ENCODE measurements at regions not wholly inside any gene's neighbourhood (a gene's known extent, or its start where the extent isn't known, plus 50 kb on each side); places are given as distances from the start of the nearest gene placed in this dataset.

- Histone ChIP-seq H3K4me1 (ENCODE audit: insufficient read depth) (peaks cover 12% of the 10 kb centered on the region), H3K9me2 (replicated peaks; ENCODE audit: insufficient read depth) (no peaks in the 10 kb centered on the region), H3K79me2 (no peaks in the 10 kb centered on the region), H3K36me3 (replicated peaks; ENCODE audit: insufficient read depth, low read depth) (no peaks in the 10 kb centered on the region), H3K27ac (no peak overlapping the region), H3K27me3 (no peaks in the 10 kb centered on the region), H3K4me2 (no peak overlapping the region), H3K9me3 (ENCODE audit: low read depth) (no peaks in the 10 kb centered on the region), H4K20me1 (ENCODE audit: insufficient read depth, poor library complexity, severe bottlenecking) (no peaks in the 10 kb centered on the region), H3K4me3 (no peak overlapping the region), H2AFZ (no peak overlapping the region)
- DNase-seq (ENCODE audit: low spot score) = no peak
- WGBS (ENCODE audit: low lambda C conversion rate, missing lambda C conversion rate) = 86% methylated on average over 5 of the region's 5 CpGs
- TF ChIP-seq EZH2phosphoT487 (IDR thresholded peaks at IDR 0.05; ENCODE audit: low read depth, severe bottlenecking, unreplicated experiment) = no peak
- TF ChIP-seq, protein P1, sequence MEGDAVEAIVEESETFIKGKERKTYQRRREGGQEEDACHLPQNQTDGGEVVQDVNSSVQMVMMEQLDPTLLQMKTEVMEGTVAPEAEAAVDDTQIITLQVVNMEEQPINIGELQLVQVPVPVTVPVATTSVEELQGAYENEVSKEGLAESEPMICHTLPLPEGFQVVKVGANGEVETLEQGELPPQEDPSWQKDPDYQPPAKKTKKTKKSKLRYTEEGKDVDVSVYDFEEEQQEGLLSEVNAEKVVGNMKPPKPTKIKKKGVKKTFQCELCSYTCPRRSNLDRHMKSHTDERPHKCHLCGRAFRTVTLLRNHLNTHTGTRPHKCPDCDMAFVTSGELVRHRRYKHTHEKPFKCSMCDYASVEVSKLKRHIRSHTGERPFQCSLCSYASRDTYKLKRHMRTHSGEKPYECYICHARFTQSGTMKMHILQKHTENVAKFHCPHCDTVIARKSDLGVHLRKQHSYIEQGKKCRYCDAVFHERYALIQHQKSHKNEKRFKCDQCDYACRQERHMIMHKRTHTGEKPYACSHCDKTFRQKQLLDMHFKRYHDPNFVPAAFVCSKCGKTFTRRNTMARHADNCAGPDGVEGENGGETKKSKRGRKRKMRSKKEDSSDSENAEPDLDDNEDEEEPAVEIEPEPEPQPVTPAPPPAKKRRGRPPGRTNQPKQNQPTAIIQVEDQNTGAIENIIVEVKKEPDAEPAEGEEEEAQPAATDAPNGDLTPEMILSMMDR (IDR thresholded peaks at IDR 0.05; ENCODE audit: poor library complexity) = no peak
- TF ChIP-seq EZH2 (IDR thresholded peaks at IDR 0.05; ENCODE audit: borderline replicate concordance) = no peak
Measured at GRCh38 chr10:129341087-129341486, 126.0 kb upstream of the MGMT start.

GRCh38 chr10:129342385-129342784 is 124.7 kb upstream of the MGMT start:
- Histone ChIP-seq H3K9me3 (ENCODE audit: low read depth) (no peaks in the 10 kb centered on the region), H3K9me2 (replicated peaks; ENCODE audit: insufficient read depth) (no peaks in the 10 kb centered on the region), H3K4me1 (ENCODE audit: insufficient read depth) (peaks cover 12% of the 10 kb centered on the region), H3K4me2 (no peak overlapping the region), H3K79me2 (no peaks in the 10 kb centered on the region), H3K27me3 (no peaks in the 10 kb centered on the region), H3K27ac (no peak overlapping the region), H2AFZ (no peak overlapping the region), H3K4me3 (no peak overlapping the region), H4K20me1 (ENCODE audit: insufficient read depth, poor library complexity, severe bottlenecking) (no peaks in the 10 kb centered on the region), H3K36me3 (replicated peaks; ENCODE audit: insufficient read depth, low read depth) (no peaks in the 10 kb centered on the region)
- TF ChIP-seq, protein P1 (IDR thresholded peaks at IDR 0.05; ENCODE audit: poor library complexity) = no peak
- no peak for TF ChIP-seq EZH2 (IDR thresholded peaks at IDR 0.05; ENCODE audit: borderline replicate concordance)
- no peak for TF ChIP-seq EZH2phosphoT487 (IDR thresholded peaks at IDR 0.05; ENCODE audit: low read depth, severe bottlenecking, unreplicated experiment)
- no peak for DNase-seq (ENCODE audit: low spot score)
- 82% methylated on average over 2 of the region's 2 CpGs for WGBS (ENCODE audit: low lambda C conversion rate, missing lambda C conversion rate)

DNA sequence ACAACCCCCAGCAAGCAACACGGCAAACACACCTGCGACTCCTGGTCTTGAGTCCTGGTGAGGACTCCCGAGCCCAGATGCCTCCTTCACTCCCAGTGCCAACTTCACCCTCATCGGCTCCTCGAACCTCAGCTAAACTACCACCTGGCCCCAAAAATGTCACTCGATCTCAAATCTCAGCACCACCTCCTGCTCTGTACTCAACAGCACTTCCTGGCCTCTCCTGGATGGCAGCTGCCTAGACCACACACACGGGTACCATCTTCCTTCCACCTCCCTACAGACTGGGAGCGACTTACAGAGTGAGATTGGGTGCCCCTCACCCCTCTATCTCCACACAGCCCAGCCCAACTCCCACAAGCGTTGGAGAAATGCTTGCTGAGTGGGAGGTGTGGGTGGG is 123.9 kb upstream of the MGMT start:
- Histone ChIP-seq H3K27me3 (no peaks in the 10 kb centered on the region), H3K27ac (no peak overlapping the region), H3K4me3 (no peak overlapping the region), H3K9me2 (replicated peaks; ENCODE audit: insufficient read depth) (no peaks in the 10 kb centered on the region), H4K20me1 (ENCODE audit: insufficient read depth, poor library complexity, severe bottlenecking) (no peaks in the 10 kb centered on the region), H3K4me1 (ENCODE audit: insufficient read depth) (peaks cover 12% of the 10 kb centered on the region), H3K36me3 (replicated peaks; ENCODE audit: insufficient read depth, low read depth) (no peaks in the 10 kb centered on the region), H3K79me2 (no peaks in the 10 kb centered on the region), H2AFZ (no peak overlapping the region), H3K9me3 (ENCODE audit: low read depth) (no peaks in the 10 kb centered on the region), H3K4me2 (no peak overlapping the region)
- 91% methylated on average over 9 of the region's 9 CpGs for WGBS (ENCODE audit: low lambda C conversion rate, missing lambda C conversion rate)
- no peak for DNase-seq (ENCODE audit: low spot score)
- TF ChIP-seq EZH2phosphoT487 (IDR thresholded peaks at IDR 0.05; ENCODE audit: low read depth, severe bottlenecking, unreplicated experiment) (no peak), EZH2 (IDR thresholded peaks at IDR 0.05; ENCODE audit: borderline replicate concordance) (no peak)
- TF ChIP-seq, protein P1 (IDR thresholded peaks at IDR 0.05; ENCODE audit: poor library complexity) = no peak

DNA sequence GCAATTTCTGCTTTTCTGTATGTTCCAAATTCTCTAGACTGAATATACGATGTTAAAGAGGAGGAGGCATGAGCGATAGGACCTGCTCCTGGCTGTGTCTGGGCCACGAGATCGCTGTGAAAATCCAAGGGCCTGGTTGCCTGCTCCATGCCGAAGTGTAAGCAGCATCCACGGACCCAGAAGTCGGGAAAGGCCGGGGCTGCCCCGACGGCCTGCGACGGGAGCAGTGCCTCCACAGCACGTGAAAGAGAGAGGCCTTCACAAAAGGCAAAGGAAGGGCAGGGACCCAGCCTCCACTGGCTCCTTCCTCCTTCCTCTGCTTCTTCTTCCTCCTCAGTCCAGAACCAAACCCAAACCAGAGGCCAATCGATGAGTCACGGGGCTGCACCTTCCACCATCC is 122.9 kb upstream of the MGMT start:
- Histone ChIP-seq H3K4me3 (no peak overlapping the region), H3K9me2 (replicated peaks; ENCODE audit: insufficient read depth) (no peaks in the 10 kb centered on the region), H3K79me2 (no peaks in the 10 kb centered on the region), H3K36me3 (replicated peaks; ENCODE audit: insufficient read depth, low read depth) (no peaks in the 10 kb centered on the region), H3K4me2 (no peak overlapping the region), H2AFZ (no peak overlapping the region), H3K27me3 (no peaks in the 10 kb centered on the region), H4K20me1 (ENCODE audit: insufficient read depth, poor library complexity, severe bottlenecking) (no peaks in the 10 kb centered on the region), H3K9me3 (ENCODE audit: low read depth) (no peaks in the 10 kb centered on the region), H3K4me1 (ENCODE audit: insufficient read depth) (peaks cover 12% of the 10 kb centered on the region), H3K27ac (no peak overlapping the region)
- 95% methylated on average over 15 of the region's 15 CpGs for WGBS (ENCODE audit: low lambda C conversion rate, missing lambda C conversion rate)
- no peak for DNase-seq (ENCODE audit: low spot score)
- no peak for TF ChIP-seq EZH2phosphoT487 (IDR thresholded peaks at IDR 0.05; ENCODE audit: low read depth, severe bottlenecking, unreplicated experiment)
- TF ChIP-seq, protein P1 (IDR thresholded peaks at IDR 0.05; ENCODE audit: poor library complexity) = no peak
